GM12878 (cell line): ENCODE measurements at regions not wholly inside any gene's neighbourhood (a gene's known extent, or its start where the extent isn't known, plus 50 kb on each side); places are given as distances from the start of the nearest gene placed in this dataset.
A peak's percentile ranks its signal among the peaks of the same experiment; 100 is the strongest.

ENCODE experiments used
- ATF3 ChIP-seq: IDR thresholded peaks from 2 replicates; pipeline ENCODE4 v1.6.1; 2011; ENCODE audit warnings: low read depth, mild to moderate bottlenecking, low read length, moderate library complexity, borderline replicate concordance; ENCODE audit errors: extremely low read depth
- BRCA1 ChIP-seq: IDR thresholded peaks from 2 replicates; pipeline ENCODE4 v1.6.1; 2011; ENCODE audit warnings: low read depth, low read length, improper control_type of control experiment
- CREB1 ChIP-seq: IDR thresholded peaks from 2 replicates; pipeline ENCODE4 v1.6.1; 2012; ENCODE audit warnings: low read depth, mild to moderate bottlenecking, inconsistent platforms
- DPF2 ChIP-seq: fragments of 450-650 bp; IDR thresholded peaks from 2 replicates; pipeline ENCODE4 v1.6.1; 2017; ENCODE audit warnings: mild to moderate bottlenecking
- E4F1 ChIP-seq: fragments of 450-650 bp; IDR thresholded peaks from 2 replicates; pipeline ENCODE4 v1.6.1; 2018; ENCODE audit warnings: borderline replicate concordance, mild to moderate bottlenecking; ENCODE audit not compliant: partially characterized antibody
- ELK1 ChIP-seq: IDR thresholded peaks from 2 replicates; pipeline ENCODE4 v1.6.1; 2012; ENCODE audit warnings: low read depth, low read length, improper control_type of control experiment
- HCFC1 ChIP-seq: fragments of 150-350 bp; IDR thresholded peaks from 2 replicates; pipeline ENCODE4 v1.6.1; 2014; ENCODE audit warnings: low read length
- HDAC2 ChIP-seq: fragments of 200-600 bp; sonication (generic); IDR thresholded peaks from 2 replicates; pipeline ENCODE4 v1.6.1; 2017
- KAT2A ChIP-seq: conservative IDR thresholded peaks from 2 replicates; pipeline ENCODE4 v1.6.1; 2011; ENCODE audit warnings: low read depth, low read length; ENCODE audit not compliant: control insufficient read depth
- MEF2A ChIP-seq: IDR thresholded peaks from 2 replicates; pipeline ENCODE4 v1.6.1; 2011; ENCODE audit warnings: low read depth, mild to moderate bottlenecking, low read length, moderate library complexity; ENCODE audit not compliant: insufficient read depth
- MTA2 ChIP-seq: fragments of 450-650 bp; IDR thresholded peaks from 2 replicates; pipeline ENCODE4 v1.6.1; 2016; ENCODE audit warnings: low read depth, mild to moderate bottlenecking, moderate library complexity
- MYC ChIP-seq: IDR thresholded peaks from 2 replicates; pipeline ENCODE4 v1.6.1; 2011; ENCODE audit warnings: mild to moderate bottlenecking, low read length, moderate library complexity, inconsistent platforms; ENCODE audit not compliant: insufficient read depth, insufficient replicate concordance, insufficient read length, severe bottlenecking
- NR2C1 ChIP-seq: fragments of 450-650 bp; IDR thresholded peaks from 2 replicates; pipeline ENCODE4 v1.6.1; 2017; ENCODE audit warnings: antibody characterized with exemption, mild to moderate bottlenecking, moderate library complexity
- POU2F2 ChIP-seq: IDR thresholded peaks from 3 replicates; pipeline ENCODE4 v1.6.1; 2011; ENCODE audit warnings: low read depth, mild to moderate bottlenecking, low read length, borderline replicate concordance
- RAD21 ChIP-seq: IDR thresholded peaks from 2 replicates; pipeline ENCODE4 v1.6.1; 2011; ENCODE audit warnings: mild to moderate bottlenecking, low read depth, low read length, moderate library complexity; ENCODE audit not compliant: insufficient read depth
- RAD51 ChIP-seq: fragments of 450-650 bp; IDR thresholded peaks from 2 replicates; pipeline ENCODE4 v1.6.1; 2016; ENCODE audit warnings: moderate library complexity, mild to moderate bottlenecking, inconsistent platforms
- SP1 ChIP-seq: IDR thresholded peaks from one replicate; pipeline ENCODE4 v1.6.1; 2011; ENCODE audit warnings: low read depth, low read length
- SPI1 ChIP-seq: IDR thresholded peaks from 2 replicates; pipeline ENCODE4 v1.6.1; 2011; ENCODE audit warnings: low read depth, mild to moderate bottlenecking, low read length, moderate library complexity, borderline replicate concordance; ENCODE audit not compliant: insufficient read depth
- SREBF2 ChIP-seq: IDR thresholded peaks from 2 replicates; pipeline ENCODE4 v1.6.1; 2012; ENCODE audit warnings: mild to moderate bottlenecking, low read length
- TAF1 ChIP-seq: IDR thresholded peaks from 2 replicates; pipeline ENCODE4 v1.6.1; 2011; ENCODE audit warnings: mild to moderate bottlenecking, low read depth, low read length, borderline replicate concordance
- ZNF207 ChIP-seq: fragments of 450-650 bp; IDR thresholded peaks from 2 replicates; pipeline ENCODE4 v1.6.1; 2014; ENCODE audit warnings: antibody characterized with exemption, mild to moderate bottlenecking, borderline replicate concordance
- TF ChIP-seq, protein P1 (sequence below), 3 experiments: IDR thresholded peaks in 2 of 3; conservative IDR thresholded peaks in 1 of 3; 2 replicates each; pipeline ENCODE4 v1.5.1; 2011; ENCODE audit warnings: low read depth in 3 of 3, low read length in 3 of 3, mild to moderate bottlenecking in 3 of 3, control low read depth in 2 of 3, moderate library complexity in 2 of 3, inconsistent platforms in 1 of 3, mixed read lengths in 1 of 3; ENCODE audit not compliant: control insufficient read depth in 2 of 3, insufficient read depth in 1 of 3; ENCODE audit errors: extremely low read depth in 1 of 3

DNA sequence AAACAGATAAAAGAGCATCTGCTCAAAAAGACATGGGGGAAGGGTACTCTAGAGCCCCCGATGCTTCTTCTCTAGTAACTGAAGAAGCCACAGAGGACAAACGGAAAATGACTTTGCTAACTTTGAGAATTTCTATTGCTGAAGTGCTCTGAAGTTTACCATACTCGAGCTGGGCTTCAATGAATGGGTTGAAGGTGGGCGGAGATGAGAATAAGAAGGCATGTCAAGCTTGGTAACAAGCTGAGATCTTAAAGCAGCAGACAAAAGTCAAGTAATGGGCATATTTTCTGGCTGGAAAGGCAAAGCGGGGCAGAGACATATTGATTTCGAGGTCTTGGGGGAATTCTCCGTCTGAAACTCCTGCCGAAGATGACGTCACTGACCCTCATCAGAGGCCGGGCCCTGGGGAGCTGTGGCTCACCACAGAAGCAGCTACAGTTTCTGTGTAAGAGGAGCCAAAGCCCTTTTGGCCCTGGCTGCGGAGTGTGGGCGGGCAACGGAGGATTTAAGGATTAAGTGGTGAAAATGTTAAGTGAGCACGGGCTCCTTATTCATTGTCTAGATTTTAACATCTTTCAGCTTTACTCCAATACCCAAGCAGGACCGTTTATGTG lies 115.8 kb upstream of the SLIT3 start (continued):
- TF ChIP-seq MEF2A (0 out of 2 replicates have a peak, but pooled peaks have one; percentile 11), DPF2 (peak; percentile 92), TAF1 (no peak), KAT2A (no peak), POU2F2 (no peak; the same call in 2 of the 3 replicates), MTA2 (peak; percentile 83), SREBF2 (no peak), ZNF207 (no peak), HCFC1 (no peak), MYC (no peak), RAD51 (no peak), ATF3 (no peak), SP1 (no peak), ELK1 (no peak), SPI1 (no peak), RAD21 (no peak), BRCA1 (no peak), E4F1 (no peak), CREB1 (peak; percentile 80), HDAC2 (no peak), NR2C1 (no peak)
- TF ChIP-seq, protein P1, sequence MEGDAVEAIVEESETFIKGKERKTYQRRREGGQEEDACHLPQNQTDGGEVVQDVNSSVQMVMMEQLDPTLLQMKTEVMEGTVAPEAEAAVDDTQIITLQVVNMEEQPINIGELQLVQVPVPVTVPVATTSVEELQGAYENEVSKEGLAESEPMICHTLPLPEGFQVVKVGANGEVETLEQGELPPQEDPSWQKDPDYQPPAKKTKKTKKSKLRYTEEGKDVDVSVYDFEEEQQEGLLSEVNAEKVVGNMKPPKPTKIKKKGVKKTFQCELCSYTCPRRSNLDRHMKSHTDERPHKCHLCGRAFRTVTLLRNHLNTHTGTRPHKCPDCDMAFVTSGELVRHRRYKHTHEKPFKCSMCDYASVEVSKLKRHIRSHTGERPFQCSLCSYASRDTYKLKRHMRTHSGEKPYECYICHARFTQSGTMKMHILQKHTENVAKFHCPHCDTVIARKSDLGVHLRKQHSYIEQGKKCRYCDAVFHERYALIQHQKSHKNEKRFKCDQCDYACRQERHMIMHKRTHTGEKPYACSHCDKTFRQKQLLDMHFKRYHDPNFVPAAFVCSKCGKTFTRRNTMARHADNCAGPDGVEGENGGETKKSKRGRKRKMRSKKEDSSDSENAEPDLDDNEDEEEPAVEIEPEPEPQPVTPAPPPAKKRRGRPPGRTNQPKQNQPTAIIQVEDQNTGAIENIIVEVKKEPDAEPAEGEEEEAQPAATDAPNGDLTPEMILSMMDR (IDR thresholded peaks at IDR 0.05 in 2 of 3, conservative IDR thresholded peaks at IDR 0.05 in 1 of 3; ENCODE audit: control insufficient read depth in 2 of 3, extremely low read depth in 1 of 3, insufficient read depth in 1 of 3, low read depth in 3 of 3, low read length in 3 of 3), result no peak
